ENCODE measurements at regions not wholly inside any gene's neighbourhood (a gene's known extent, or its start where the extent isn't known, plus 50 kb on each side); places are given as distances from the start of the nearest gene placed in this dataset.

- Histone ChIP-seq H3K27me3 (ENCODE audit: control insufficient read depth in 2 of 2, insufficient read depth in 2 of 2, low read length in 2 of 2) (no peaks in the 10 kb centered on the region), H3K4me3 (ENCODE audit: low read length in 2 of 2) (no peak overlapping the region), H3K27ac (ENCODE audit: low read depth in 2 of 2, low read length in 2 of 2) (no peak overlapping the region), H3K36me3 (ENCODE audit: control insufficient read depth in 2 of 2, insufficient read depth in 2 of 2, low read length in 2 of 2) (no peaks in the 10 kb centered on the region), H3K4me1 (ENCODE audit: control insufficient read depth in 2 of 2, insufficient read depth in 2 of 2, low read length in 2 of 2) (no peaks in the 10 kb centered on the region), H3K9me3 (ENCODE audit: control insufficient read depth in 2 of 2, low read length in 2 of 2) (no peaks in the 10 kb centered on the region), H3K9ac (ENCODE audit: low read depth in 1 of 2, low read length in 2 of 2) (no peak overlapping the region)
Observed at GRCh38 chr16:79271583-79271982, 329.0 kb downstream of the MAF start.

GRCh38 chr16:79270011-79270410, 330.5 kb downstream of the MAF start:
- no peak overlapping the region for H3K27ac ChIP-seq (ENCODE audit: low read depth in 2 of 2, low read length in 2 of 2)
- no peaks in the 10 kb centered on the region for H3K27me3 ChIP-seq (ENCODE audit: control insufficient read depth in 2 of 2, insufficient read depth in 2 of 2, low read length in 2 of 2)
- no peaks in the 10 kb centered on the region for H3K4me1 ChIP-seq (ENCODE audit: control insufficient read depth in 2 of 2, insufficient read depth in 2 of 2, low read length in 2 of 2)
- no peak overlapping the region for H3K4me3 ChIP-seq (ENCODE audit: low read length in 2 of 2)
- no peak overlapping the region for H3K9ac ChIP-seq (ENCODE audit: low read depth in 1 of 2, low read length in 2 of 2)
- H3K9me3 ChIP-seq (ENCODE audit: control insufficient read depth in 2 of 2, low read length in 2 of 2) = no peaks in the 10 kb centered on the region
- no peaks in the 10 kb centered on the region for H3K36me3 ChIP-seq (ENCODE audit: control insufficient read depth in 2 of 2, insufficient read depth in 2 of 2, low read length in 2 of 2)

- H3K27ac ChIP-seq (ENCODE audit: low read depth in 2 of 2, low read length in 2 of 2) = no peak overlapping the region
- H3K4me3 ChIP-seq (ENCODE audit: low read length in 2 of 2) = no peak overlapping the region
- no peaks in the 10 kb centered on the region for H3K36me3 ChIP-seq (ENCODE audit: control insufficient read depth in 2 of 2, insufficient read depth in 2 of 2, low read length in 2 of 2)
- H3K27me3 ChIP-seq (ENCODE audit: control insufficient read depth in 2 of 2, insufficient read depth in 2 of 2, low read length in 2 of 2) = peaks cover 0 to 2% of the 10 kb centered on the region in 2 donors
- H3K9ac ChIP-seq (ENCODE audit: low read depth in 1 of 2, low read length in 2 of 2) = no peak overlapping the region
- H3K4me1 ChIP-seq (ENCODE audit: control insufficient read depth in 2 of 2, insufficient read depth in 2 of 2, low read length in 2 of 2) = no peaks in the 10 kb centered on the region
- H3K9me3 ChIP-seq (ENCODE audit: control insufficient read depth in 2 of 2, low read length in 2 of 2) = no peaks in the 10 kb centered on the region
Observed at GRCh38 chr16:79269211-79269863, 331.2 kb downstream of the MAF start.

DNA sequence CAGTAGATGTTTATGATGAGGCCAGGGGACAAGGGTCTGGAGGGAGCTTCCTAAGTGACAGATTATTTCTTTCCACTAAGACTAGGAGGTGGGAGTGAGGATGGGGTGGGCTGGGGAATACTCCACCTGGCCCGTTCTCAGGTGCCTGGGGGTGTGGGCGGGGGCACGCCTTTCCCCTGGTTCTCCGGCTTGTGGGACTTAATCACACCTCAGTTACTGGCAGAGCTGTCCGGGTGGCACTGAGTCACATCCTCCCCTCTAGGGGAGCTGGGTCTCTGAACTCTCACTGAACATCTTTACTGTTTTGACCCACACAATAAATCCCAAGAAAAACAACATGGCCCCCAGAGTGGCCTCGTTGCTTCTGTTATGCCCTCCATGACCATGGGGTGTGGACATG, 332.8 kb downstream of the MAF start:
- H3K9me3 ChIP-seq (ENCODE audit: control insufficient read depth in 2 of 2, low read length in 2 of 2) = no peaks in the 10 kb centered on the region
- H3K27me3 ChIP-seq (ENCODE audit: control insufficient read depth in 2 of 2, insufficient read depth in 2 of 2, low read length in 2 of 2) = peaks cover 0 to 2% of the 10 kb centered on the region in 2 donors
- H3K4me1 ChIP-seq (ENCODE audit: control insufficient read depth in 2 of 2, insufficient read depth in 2 of 2, low read length in 2 of 2) = no peaks in the 10 kb centered on the region
- no peaks in the 10 kb centered on the region for H3K36me3 ChIP-seq (ENCODE audit: control insufficient read depth in 2 of 2, insufficient read depth in 2 of 2, low read length in 2 of 2)
- no peak overlapping the region for H3K4me3 ChIP-seq (ENCODE audit: low read length in 2 of 2)
- no peak overlapping the region for H3K9ac ChIP-seq (ENCODE audit: low read depth in 1 of 2, low read length in 2 of 2)
- no peak overlapping the region for H3K27ac ChIP-seq (ENCODE audit: low read depth in 2 of 2, low read length in 2 of 2)

DNA sequence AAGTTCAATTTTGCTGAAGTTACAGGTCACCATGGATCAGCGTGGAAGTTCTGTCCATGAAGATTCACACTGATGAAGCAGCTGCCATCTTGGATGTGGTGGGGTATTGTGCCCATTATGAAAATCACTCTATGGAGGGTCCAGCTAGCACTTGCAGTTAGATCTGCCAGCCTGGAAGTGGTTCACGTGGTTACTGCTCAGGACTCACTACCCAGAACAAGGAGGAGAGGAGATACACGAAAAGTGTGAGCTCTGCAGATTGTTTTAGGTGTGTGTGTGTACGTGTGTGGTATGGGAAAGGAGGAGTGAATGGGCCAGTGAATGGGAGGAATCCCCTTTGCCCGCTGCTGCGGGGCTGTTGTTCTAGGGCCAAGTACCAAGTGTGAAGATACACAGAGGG, 333.4 kb downstream of the MAF start:
- peaks cover 0 to 2% of the 10 kb centered on the region in 2 donors for H3K27me3 ChIP-seq (ENCODE audit: control insufficient read depth in 2 of 2, insufficient read depth in 2 of 2, low read length in 2 of 2)

GRCh38 chr16:79265701-79266100, 334.8 kb downstream of the MAF start:
- Histone ChIP-seq H3K4me1 (ENCODE audit: control insufficient read depth in 2 of 2, insufficient read depth in 2 of 2, low read length in 2 of 2) (peaks cover 0 to 3% of the 10 kb centered on the region in 2 donors), H3K4me3 (ENCODE audit: low read length in 2 of 2) (no peak overlapping the region), H3K9ac (ENCODE audit: low read depth in 1 of 2, low read length in 2 of 2) (no peak overlapping the region), H3K36me3 (ENCODE audit: control insufficient read depth in 2 of 2, insufficient read depth in 2 of 2, low read length in 2 of 2) (no peaks in the 10 kb centered on the region), H3K27ac (ENCODE audit: low read depth in 2 of 2, low read length in 2 of 2) (no peak overlapping the region), H3K9me3 (ENCODE audit: control insufficient read depth in 2 of 2, low read length in 2 of 2) (no peaks in the 10 kb centered on the region), H3K27me3 (ENCODE audit: control insufficient read depth in 2 of 2, insufficient read depth in 2 of 2, low read length in 2 of 2) (peaks cover 0 to 2% of the 10 kb centered on the region in 2 donors)

More for the DNA sequence above, 333.4 kb downstream of the MAF start:
- Histone ChIP-seq H3K9ac (ENCODE audit: low read depth in 1 of 2, low read length in 2 of 2) (no peak overlapping the region), H3K27ac (ENCODE audit: low read depth in 2 of 2, low read length in 2 of 2) (no peak overlapping the region), H3K36me3 (ENCODE audit: control insufficient read depth in 2 of 2, insufficient read depth in 2 of 2, low read length in 2 of 2) (no peaks in the 10 kb centered on the region), H3K4me3 (ENCODE audit: low read length in 2 of 2) (no peak overlapping the region), H3K9me3 (ENCODE audit: control insufficient read depth in 2 of 2, low read length in 2 of 2) (no peaks in the 10 kb centered on the region), H3K4me1 (ENCODE audit: control insufficient read depth in 2 of 2, insufficient read depth in 2 of 2, low read length in 2 of 2) (no peaks in the 10 kb centered on the region)

DNA sequence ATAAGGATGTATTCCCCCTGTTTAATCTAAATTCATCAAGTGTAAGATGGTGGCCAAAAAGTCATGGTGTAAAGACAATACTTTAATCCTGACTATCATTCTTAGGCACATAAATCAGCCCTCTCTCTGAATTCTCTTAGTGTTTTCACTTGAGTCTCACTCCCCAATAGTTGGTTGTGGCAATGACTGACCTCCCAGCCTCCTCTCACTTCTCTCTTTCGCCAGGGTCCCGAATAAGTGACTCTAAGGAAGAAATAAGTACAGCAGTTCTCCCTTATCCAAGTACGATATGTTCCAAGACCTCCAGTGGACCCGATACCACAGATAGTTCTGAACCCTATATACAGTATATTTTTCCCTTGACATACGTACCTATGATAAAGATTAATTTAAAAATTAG, 335.3 kb downstream of the MAF start:
- H3K4me1 ChIP-seq (ENCODE audit: control insufficient read depth in 2 of 2, insufficient read depth in 2 of 2, low read length in 2 of 2) = peaks cover 0 to 3% of the 10 kb centered on the region in 2 donors
- H3K9me3 ChIP-seq (ENCODE audit: control insufficient read depth in 2 of 2, low read length in 2 of 2) = no peaks in the 10 kb centered on the region
- H3K4me3 ChIP-seq (ENCODE audit: low read length in 2 of 2) = no peak overlapping the region
- H3K27me3 ChIP-seq (ENCODE audit: control insufficient read depth in 2 of 2, insufficient read depth in 2 of 2, low read length in 2 of 2) = peaks cover 0 to 2% of the 10 kb centered on the region in 2 donors
- no peaks in the 10 kb centered on the region for H3K36me3 ChIP-seq (ENCODE audit: control insufficient read depth in 2 of 2, insufficient read depth in 2 of 2, low read length in 2 of 2)
- no peak overlapping the region for H3K9ac ChIP-seq (ENCODE audit: low read depth in 1 of 2, low read length in 2 of 2)
- no peak overlapping the region for H3K27ac ChIP-seq (ENCODE audit: low read depth in 2 of 2, low read length in 2 of 2)

- H3K4me3 ChIP-seq (ENCODE audit: low read length in 2 of 2) = no peak overlapping the region
- H3K9me3 ChIP-seq (ENCODE audit: control insufficient read depth in 2 of 2, low read length in 2 of 2) = no peaks in the 10 kb centered on the region
- H3K36me3 ChIP-seq (ENCODE audit: control insufficient read depth in 2 of 2, insufficient read depth in 2 of 2, low read length in 2 of 2) = no peaks in the 10 kb centered on the region
- H3K4me1 ChIP-seq (ENCODE audit: control insufficient read depth in 2 of 2, insufficient read depth in 2 of 2, low read length in 2 of 2) = peaks cover 0 to 3% of the 10 kb centered on the region in 2 donors
- H3K9ac ChIP-seq (ENCODE audit: low read depth in 1 of 2, low read length in 2 of 2) = no peak overlapping the region
- no peak overlapping the region for H3K27ac ChIP-seq (ENCODE audit: low read depth in 2 of 2, low read length in 2 of 2)
- H3K27me3 ChIP-seq (ENCODE audit: control insufficient read depth in 2 of 2, insufficient read depth in 2 of 2, low read length in 2 of 2) = peaks cover 0 to 2% of the 10 kb centered on the region in 2 donors
Observed at GRCh38 chr16:79264237-79265109, 336.1 kb downstream of the MAF start.

- Histone ChIP-seq H3K4me3 (ENCODE audit: low read length in 2 of 2) (no peak overlapping the region), H3K27ac (ENCODE audit: low read depth in 2 of 2, low read length in 2 of 2) (no peak overlapping the region), H3K27me3 (ENCODE audit: control insufficient read depth in 2 of 2, insufficient read depth in 2 of 2, low read length in 2 of 2) (peaks cover 0 to 2% of the 10 kb centered on the region in 2 donors), H3K9ac (ENCODE audit: low read depth in 1 of 2, low read length in 2 of 2) (no peak overlapping the region), H3K4me1 (ENCODE audit: control insufficient read depth in 2 of 2, insufficient read depth in 2 of 2, low read length in 2 of 2) (peaks cover 0 to 3% of the 10 kb centered on the region in 2 donors), H3K36me3 (ENCODE audit: control insufficient read depth in 2 of 2, insufficient read depth in 2 of 2, low read length in 2 of 2) (no peaks in the 10 kb centered on the region), H3K9me3 (ENCODE audit: control insufficient read depth in 2 of 2, low read length in 2 of 2) (no peaks in the 10 kb centered on the region)
Observed at GRCh38 chr16:79263425-79263824, 337.1 kb downstream of the MAF start.
